HG03025 (cell line): ENCODE measurements at regions not wholly inside any gene's neighbourhood (a gene's known extent, or its start where the extent isn't known, plus 50 kb on each side); places are given as distances from the start of the nearest gene placed in this dataset.
"Not testable (repeated sequence)": the region's sequence is repeated elsewhere in the genome, so short reads cannot be mapped to it uniquely, and the experiment has no call there.

ENCODE experiments used
- ATAC-seq: cut with Tn5 transposase; IDR thresholded peaks from one replicate; pipeline ENCODE4 v1.9.1; 2021; ENCODE audit warnings: mild to moderate bottlenecking, moderate library complexity; ENCODE audit not compliant: unreplicated experiment, low FRiP score

DNA sequence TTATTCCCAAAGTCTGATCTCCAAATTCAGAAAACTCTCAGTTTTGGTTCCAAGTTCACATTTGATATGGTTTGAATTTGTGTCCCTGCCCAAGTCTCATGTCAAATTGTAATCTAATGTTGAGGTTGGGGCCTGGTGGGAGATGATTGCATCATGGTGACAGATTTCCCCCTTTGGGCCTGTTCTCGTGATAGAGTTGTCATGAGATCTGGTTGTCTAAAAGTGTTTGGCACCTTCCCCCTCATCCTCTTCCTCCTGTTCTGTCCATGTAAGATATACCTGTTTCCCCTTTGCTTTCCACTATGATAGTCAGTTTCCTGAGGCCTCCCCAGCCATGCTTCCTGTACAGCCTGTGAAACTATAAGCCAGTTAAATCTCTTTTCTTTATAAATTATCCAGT lies 138.6 kb downstream of the ARL4A start:
- no peak for ATAC-seq

DNA sequence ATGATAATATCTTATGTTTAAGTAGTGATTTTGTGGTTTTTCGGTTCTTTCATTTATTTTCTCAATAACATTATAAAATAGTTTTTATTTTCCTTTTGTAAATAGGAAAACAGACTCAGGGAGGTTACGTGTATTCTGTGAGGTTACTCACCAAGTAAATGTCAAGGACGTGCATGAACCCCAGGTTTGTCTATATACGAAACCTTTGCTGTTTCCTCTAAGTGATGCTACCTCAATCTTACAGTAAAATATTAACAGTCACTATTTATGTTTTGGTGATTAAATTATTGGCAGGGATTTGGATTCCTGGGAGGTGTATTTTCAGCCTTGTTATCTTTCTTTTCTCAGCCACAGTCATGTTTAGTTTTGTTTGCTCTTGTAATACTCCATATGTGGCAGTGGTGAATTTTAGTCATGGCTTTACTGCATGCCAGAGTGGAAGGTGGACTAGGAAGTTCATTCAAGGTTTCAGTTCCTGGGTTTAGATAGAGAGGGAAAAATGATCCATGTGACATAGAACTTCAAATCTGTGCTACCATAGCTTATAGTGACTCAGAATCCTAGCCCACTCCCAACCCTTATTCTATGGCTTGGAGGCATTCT lies 139.9 kb downstream of the ARL4A start:
- no peak for ATAC-seq

DNA sequence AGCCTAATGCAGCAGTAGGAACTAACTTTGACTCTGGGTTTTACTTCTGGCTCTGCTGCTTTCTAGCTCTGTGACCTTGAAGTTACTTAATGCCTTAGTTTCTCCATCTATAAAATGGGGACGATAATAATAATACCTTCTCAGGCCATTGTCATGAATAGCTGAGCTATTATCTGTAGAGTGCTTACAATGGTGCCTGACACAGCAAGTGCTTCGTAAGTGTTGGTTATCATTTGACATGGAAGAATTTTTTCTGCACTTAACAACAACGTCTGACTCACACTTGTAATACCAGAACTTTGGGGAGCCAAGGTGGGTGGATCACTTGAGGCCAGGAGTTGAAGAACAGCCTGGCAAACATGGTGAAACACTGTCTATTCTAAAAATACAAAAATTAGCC lies 140.5 kb downstream of the ARL4A start:
- ATAC-seq, result no peak

DNA sequence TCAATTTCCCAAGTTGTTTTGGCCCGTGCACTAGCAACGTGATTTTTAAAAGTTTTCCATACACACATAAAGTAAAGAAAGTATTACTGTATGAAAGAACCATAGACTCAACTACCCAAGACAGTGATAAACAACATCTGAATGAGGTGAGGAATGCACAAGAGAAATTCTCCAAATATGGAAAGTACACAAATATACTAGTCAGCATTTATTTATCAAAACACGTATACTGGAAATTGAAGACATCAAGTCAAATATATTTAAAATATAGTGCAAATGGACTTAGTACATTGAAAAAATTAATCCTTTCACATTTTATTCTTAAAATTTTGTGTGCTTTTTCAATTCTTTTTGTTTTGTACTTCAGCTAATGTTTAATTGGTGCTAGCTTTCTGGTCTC lies 143.6 kb downstream of the ARL4A start:
- no peak for ATAC-seq

DNA sequence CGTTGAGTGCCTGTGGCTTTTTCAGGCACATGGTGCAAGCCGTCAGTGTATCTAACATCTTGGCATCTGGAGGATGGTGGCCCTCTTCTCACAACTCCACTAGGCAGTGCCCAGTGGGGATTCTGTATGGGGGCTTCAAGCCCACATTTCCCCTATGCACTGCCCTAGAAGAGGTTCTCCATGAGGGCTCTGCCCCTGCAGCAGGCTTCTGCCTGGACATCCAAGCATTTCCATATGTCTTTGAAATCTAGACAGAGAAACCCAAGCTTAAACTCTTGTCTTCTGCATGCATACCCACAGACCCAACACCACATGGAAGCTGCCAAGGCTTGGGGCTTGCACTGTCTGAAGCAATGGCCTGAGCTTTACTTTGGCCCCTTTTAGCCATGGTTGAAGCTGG lies 146.4 kb downstream of the ARL4A start:
- no peak for ATAC-seq

DNA sequence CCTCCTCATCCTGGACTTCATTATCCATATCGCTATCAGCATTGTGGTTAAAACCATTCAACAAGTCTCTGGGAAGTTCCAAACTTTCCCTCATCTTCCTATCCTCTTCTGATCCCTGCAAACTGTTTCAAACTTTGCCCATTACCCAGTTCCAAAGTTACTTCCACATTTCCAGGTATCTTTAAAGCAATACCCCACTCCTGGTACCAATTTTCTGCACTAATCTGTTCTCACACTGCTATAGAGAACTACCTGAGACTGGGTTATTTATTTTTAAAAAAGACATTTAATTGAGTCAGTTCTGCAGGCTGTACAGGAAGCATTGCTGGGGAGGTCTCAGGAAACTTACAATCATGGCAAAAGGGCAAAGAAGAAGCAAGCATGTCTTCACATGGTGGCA lies 147.3 kb downstream of the ARL4A start:
- no peak for ATAC-seq

DNA sequence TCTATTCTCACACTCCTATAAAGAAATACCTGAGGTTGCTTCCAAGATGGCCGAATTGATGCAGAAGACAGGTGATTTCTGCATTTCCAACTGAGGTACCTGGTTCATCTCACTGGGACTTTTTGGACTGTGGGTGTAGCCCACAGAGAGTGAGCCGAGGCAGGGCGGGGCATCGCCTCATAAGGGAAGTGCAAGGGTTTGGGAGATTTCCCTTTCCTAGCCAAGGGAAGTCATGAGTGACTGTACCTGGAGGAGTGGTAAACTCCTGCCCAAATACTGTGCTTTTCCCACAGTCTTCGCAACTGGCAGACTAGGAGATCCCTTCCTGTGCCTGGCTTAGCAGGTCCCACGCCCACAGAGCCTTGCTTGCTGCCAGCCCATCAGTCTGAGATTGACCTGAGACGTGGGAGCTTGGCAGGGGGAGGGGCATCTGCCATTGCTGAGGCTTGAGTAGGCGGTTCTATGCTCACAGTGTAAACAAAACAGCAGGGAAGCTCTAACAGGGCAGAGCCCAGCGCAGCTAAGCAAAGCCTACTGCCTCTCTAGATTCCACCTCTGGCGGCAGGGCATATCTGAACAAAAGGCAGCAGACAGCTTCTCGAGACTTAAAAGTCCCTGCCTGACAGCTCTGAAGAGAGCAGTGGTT lies 152.2 kb downstream of the ARL4A start:
- no peak for ATAC-seq

DNA sequence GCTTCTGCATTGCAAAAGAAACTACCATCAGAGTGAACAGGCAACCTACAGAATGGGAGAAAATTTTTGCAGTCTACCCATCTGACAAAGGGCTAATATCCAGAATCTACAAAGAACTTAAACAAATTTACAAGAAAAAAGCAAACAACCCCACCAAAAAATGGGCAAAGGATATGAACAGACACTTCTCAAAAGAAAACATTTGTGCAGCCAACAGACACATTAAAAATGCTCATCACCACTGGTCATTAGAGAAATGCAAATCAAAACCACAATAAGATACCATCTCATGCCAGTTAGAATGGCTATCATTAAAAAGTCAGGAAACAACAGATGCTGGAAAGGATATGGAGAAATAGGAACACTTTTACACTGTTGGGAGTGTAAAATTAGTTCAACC lies 157.3 kb downstream of the ARL4A start:
- ATAC-seq, result not testable (repeated sequence)

DNA sequence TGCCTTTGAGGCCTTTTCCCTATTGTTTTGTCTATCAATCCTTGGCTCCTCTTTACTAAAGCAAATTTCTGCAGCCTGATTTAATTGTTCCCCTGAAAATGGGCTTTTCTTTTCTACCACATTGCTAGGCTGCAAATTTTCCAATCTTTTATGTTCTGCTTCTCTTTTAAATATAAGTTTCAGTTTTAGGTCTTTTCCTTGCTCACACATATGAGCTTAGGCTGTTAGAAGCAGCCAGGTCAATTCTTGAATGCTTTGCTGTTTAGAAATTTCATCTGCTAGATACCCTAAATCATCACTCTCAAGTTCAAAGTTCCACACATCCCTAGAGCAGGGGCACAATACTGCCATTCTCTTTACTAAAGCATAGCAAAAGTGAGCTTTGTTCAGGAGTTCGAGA lies 159.6 kb downstream of the ARL4A start:
- no peak for ATAC-seq

DNA sequence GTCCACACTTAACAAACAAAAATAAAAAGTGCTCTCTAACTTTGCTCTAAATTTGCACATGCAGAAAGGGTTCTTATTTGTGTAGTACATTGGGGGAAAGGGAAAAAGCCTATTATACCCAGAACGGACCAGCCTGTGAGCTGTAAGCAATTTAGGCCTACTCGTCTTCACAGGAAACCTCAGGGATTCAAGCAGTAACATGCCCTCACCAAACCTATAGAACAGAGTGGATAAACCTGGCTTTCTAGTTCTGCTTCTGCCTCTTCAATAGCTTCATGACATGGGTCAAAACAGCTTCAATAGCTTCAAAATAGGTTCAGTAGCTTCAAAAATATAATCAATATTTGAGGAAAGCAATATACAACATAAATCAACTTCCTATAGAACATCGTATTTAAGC lies 163.7 kb downstream of the ARL4A start:
- ATAC-seq, result no peak

DNA sequence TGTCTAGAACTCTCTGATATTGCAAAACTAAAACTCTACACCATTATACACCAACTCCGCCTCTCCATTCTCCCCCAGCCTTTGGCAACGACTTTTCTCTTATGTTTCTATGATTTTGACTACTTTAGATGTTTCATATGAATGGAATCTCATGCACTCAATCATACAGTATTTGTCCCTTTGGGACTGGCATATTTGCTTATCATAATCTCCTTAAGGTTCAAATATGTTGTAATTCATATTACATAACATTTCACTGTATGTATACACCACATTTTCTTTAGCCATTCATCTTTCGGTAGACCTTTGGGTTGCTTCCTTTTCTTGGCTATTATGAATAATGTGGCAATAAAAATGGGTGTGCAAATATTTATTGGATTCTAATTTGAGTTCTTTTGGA lies 164.4 kb downstream of the ARL4A start:
- no peak for ATAC-seq

DNA sequence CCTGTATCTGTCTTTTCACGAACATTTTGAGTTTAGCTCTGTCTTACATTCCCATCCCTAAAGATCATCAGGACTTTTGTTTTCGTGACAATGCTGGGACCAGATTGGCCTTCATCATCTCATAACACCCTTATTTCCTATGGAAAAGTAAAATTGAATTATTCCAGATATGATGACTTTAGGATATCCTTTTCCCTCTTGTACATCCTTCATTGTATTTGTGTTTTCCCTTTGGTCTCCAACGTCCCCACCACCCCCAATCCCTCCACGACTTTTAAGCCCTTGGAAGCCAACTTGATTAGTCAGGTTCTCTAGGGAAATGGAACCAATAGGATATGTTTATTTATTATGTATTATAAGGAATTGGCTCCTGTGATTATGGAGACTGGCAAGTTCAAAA lies 167.6 kb downstream of the ARL4A start:
- ATAC-seq, result no peak

DNA sequence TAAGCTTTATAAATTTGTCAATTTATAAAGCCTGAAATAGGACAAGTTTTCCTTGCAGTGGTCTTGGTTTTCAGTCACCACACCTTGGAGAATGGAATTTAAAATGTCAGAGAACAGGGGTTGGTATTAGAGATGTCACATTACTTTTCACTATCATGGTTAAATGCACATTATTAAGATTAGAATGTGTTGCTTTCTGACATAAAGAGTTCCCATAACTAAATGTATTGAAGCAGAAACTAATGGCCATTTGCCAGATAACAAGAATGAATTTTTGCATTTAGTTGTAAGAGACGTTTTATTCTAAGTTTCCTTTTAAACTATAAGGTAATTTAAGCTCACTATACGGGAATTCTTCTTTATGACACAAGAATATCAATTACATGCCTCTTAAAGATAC lies 172.3 kb downstream of the ARL4A start:
- no peak for ATAC-seq

DNA sequence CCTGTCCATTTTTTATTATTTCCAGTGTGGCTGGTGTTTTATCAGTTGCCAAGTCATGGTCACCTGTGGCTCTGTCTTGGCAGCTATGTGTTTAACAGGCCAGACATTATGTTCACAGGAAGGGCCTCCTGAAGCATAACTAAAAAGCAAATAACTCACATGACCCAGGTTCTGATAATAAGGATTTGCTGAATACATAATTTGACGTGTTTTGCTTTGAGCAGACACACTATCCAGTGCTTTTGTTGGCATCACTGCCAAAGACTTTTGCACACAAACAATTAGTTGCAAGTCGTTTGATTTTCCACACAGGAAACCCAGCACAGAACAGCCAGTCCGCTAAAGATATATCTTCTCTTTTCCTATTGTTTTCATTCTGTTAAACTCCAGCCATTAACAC lies 173.6 kb downstream of the ARL4A start:
- ATAC-seq, result no peak

DNA sequence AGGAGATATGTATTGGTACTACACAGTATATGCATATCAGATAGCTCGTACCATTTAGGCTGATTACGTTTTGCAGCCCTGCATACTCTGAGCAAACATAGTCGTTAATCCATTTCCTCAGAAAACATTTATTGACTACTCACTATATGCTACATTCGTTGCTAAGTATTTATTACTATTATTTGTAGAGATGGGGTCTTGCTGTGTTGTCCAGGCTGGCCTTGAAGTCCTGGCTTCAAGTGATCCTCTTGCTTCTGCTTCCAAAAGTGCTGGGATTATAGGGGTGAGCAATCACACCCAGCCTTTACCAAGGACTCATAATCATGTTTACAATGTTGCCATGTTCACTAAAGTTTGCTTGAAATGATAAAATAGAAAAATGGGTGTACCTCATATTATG lies 174.7 kb downstream of the ARL4A start:
- no peak for ATAC-seq

DNA sequence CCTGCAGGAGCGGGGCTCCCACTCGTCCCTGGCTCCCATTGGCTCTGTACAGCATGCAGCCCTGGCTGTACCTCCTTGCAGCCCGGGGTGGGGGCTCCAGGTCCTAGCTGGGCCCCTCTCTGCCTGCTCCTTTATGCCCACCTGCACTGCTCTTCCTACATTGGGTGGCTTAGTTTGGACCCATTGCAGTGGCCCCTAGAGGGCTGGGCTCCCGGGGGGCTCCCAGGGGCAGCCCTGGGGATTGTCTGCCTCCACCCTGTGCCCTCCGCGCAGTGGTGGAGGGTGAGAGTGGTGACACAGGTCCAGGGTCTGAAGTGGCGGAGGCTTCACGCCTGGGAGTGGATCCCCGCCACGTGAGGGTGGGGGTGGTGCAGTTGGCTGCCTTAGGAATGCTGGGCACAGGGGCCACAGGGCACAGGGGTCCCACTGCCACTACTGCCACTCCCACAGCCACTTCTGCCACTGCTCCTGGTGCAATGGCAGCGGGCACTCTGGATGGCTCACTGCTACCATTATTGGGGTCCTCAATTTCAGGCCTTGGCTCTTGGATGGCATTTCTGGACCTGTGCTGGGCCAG lies 177.1 kb downstream of the ARL4A start:
- ATAC-seq, result no peak

DNA sequence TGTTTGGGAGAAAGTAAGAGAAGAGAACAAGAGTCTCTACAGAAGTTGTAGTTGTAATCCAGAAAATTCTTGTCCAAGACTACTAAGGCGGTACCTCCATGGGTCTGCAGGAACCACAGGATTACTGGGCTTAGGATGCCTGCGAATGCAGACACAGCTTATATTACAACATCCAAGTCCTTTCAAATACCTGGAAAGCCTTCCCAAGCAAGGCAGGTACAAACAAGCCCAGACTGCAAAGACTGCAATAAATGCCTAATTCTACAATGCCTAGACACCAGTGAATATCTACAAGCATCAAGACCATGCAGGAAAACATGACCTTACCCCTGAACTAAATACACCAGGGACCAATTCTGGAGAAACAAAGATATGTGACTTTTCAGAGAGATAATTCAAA lies 178.2 kb downstream of the ARL4A start:
- no peak for ATAC-seq

DNA sequence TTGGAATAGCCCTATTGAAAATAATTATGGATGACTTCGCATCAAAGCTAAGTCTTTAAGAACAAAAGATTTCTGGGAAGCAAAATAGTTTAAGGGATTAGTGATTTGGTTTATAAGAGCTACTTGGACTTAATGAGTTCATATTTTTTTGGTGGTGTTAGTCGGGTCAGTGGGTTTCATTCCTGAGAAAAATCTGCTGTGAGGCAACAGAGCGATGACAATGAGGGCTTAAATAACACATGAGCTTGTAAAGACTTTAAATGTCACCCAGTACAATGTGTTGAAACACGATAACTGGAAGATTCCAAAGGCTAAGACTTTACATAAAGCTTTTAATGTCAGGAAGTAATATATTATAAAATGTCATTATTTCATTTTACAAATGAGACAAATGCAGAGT lies 178.8 kb downstream of the ARL4A start:
- ATAC-seq, result no peak

DNA sequence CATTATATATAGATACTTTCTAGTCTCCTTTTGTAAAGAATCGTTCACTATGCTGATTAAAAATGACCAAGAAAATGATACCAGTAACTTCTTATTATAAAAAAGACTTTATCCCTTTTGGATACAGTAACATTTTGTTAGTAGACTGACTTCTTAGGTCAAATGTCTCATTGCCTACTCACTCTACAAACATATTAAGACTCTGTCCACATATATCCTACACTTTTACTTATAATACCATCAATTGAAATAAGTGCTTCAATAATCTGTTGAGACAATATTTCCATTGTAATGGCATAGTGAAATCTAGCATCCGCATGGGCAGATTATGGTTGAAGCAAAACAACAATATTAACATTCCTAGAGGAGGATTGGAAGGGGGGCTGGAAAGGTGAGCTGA lies 180.6 kb downstream of the ARL4A start:
- ATAC-seq, result no peak

DNA sequence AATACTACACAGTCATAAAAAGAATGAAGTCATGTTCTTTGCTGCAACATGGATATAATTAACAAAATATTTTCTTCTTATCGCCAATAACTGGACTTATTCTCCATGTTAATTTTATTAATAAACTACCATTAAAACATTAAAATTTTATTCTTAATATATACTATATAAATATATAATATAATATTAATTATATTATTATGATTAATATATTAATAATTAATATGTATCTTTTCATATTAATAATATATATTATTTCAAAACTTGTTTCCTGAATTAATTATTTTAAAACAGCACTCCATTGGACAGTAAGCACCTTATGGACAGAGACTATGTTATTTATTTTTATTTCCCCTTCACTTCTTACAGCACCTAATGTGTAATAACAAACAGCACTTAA lies 182.8 kb downstream of the ARL4A start:
- no peak for ATAC-seq

DNA sequence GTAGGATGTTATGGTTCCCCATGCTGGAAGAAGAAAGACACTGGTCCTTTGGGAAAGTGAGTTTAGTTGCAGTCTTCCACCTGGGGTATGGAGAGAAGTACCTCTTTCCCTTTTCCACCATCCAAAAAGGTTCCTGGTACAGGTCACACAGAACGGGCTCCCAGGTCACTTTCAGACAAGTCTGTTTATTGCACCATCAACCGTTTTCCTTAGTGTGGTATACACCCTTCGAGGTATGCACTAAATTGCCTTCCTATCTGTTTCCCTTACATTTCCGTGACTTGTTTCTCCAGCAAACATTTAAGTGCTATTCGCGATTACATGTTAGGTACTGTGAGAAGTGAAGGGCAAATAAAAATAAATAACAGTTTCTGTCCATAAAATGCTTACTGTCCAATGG lies 185.1 kb downstream of the ARL4A start:
- ATAC-seq, result no peak

DNA sequence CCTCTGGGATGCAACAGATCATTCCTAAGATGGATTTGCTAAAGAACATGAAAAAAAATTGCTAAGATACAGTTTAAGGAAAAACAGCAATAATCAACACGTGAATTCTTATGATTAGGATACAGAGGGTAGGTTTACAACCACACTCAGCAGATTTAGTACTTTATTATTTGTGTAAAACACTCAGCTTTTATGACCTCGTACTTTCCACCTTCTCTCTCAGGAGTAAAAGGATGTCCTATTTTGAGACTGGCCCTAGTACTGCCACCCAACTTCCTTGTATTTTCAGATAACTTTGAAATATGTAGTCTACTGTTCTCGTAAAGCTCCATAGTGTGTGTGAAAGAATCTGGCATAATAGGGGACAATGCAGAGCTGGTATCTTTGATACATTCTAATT lies 186.1 kb downstream of the ARL4A start:
- no peak for ATAC-seq
